T1000 (cell line): ENCODE measurements at regions not wholly inside any gene's neighbourhood (a gene's known extent, or its start where the extent isn't known, plus 50 kb on each side); places are given as distances from the start of the nearest gene placed in this dataset.
"Not testable (repeated sequence)": the region's sequence is repeated elsewhere in the genome, so short reads cannot be mapped to it uniquely, and the experiment has no call there.

Source experiments
- DNase-seq: peaks from one replicate; lab custom pipeline; 2025; ENCODE audit warnings: mixed read lengths; lab: John Stamatoyannopoulos, UW

GRCh38 chr10:65622608-65623007 lies 1303.2 kb upstream of the LRRTM3 start:
- DNase-seq, result no peak

- DNase-seq, result no peak
Observed at GRCh38 chr10:65628493-65629139, 1297.2 kb upstream of the LRRTM3 start.

- no peak for DNase-seq
Observed at GRCh38 chr10:65660006-65660405, 1265.8 kb upstream of the LRRTM3 start.

DNA sequence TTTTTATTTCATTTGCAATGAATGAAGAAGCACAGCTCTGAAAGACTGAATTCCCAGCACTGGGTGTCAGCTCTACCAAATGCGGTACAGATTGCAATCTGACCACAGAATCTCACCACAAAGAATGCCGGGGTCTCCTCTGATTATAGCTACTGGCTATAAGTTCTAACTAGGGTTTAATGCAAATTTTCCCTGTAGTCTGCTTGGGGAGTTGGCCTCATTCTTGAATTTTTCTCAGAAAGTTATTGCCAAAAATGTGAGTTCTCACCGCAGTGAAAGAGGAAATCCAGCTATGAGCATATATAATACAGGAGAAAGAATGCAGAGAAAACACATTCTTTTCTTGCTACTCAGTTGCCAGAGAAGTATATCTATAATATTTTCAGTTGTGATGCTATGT lies 1255.7 kb upstream of the LRRTM3 start:
- no peak for DNase-seq

- DNase-seq, result not testable (repeated sequence)
Observed at GRCh38 chr10:65670596-65670995, 1255.2 kb upstream of the LRRTM3 start.

- DNase-seq, result no peak
Observed at GRCh38 chr10:65675236-65675635, 1250.6 kb upstream of the LRRTM3 start.

DNA sequence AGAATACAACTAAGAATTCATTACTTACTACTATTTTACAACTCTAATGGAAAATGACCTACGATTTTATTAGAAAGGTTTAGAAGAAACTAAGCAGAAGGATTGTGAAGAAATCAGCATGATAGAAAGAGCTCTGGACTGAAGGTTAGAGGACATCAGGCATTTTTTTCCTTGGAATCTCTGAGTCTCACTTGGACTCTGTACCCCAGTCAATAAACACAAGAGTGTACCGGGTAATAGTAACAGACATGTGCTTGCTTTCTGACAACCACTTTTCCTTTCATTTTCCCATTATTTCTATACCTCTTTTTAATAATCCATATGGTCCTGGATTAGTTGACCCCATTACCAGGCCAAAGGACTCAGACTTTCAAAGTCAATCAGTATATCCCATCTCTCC lies 1240.9 kb upstream of the LRRTM3 start:
- DNase-seq, result no peak

DNA sequence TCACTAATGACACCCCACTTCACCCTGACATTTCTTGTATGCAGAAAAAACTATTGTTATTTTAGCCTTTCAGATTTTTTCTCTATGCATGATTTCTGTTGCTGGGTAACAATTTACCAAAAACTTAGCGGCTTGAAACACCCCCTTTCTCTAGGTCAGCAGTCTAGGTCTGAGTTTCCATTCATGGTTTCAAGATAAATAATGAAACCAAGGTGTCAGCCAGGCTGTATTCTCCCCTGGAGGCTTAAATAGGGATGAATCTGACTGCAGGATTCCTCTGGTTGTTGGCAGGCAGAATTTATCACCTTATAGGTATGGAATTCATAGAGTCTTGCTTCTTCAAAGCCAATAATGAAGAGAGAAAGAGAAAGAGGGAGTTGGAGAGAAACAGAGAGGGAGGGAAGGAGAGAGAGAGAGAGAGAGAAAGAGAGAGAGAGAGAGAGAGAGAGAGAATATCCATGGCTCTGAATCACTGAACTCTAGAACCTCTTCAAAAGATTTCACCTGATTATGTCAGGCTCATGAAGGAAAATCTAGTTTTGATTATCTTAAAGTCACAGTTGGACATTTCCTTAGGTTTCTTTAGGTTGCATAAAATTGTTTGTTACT lies 1224.6 kb upstream of the LRRTM3 start:
- DNase-seq, result no peak

- no peak for DNase-seq
Observed at GRCh38 chr10:65708057-65708456, 1217.8 kb upstream of the LRRTM3 start.

DNA sequence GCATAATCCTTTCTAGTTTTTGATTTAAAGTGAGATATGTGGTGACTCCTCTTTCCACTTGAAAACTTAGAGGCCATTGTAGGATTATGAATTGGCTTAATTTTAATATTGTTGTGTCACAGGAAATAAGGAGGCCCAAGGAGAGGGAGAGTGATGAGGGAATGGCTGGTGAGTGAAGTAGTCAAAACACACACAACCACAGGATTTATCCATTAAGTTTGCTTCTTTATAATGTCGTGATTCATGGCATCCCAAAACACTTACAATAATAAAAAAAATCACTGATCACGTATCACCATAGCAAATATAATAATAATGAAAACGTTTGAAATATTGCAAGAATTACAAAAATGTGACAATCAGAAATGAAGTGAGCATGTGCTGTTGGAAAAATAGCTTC lies 1215.5 kb upstream of the LRRTM3 start:
- DNase-seq, result no peak

DNA sequence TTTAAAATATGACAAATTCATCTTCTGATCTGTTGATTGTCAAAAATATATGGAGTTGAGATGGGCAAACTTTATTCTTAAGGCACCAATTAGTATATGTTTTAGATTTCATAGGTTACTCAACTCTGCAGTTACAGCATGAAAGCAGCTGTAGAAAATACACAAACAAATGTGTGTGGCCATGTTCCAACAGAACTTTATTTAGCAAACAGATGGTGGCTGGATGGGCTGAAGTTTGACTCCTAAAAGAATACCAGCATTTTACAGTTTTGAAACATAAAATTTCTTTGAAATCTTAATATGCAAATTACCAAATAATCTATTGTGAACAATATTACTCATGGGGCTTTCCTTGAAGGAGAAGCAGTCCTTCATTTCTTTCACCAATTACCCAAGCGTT lies 1206.0 kb upstream of the LRRTM3 start:
- no peak for DNase-seq

- DNase-seq, result no peak
Observed at GRCh38 chr10:65720901-65721300, 1204.9 kb upstream of the LRRTM3 start.

GRCh38 chr10:65723525-65723924 lies 1202.3 kb upstream of the LRRTM3 start:
- DNase-seq, result no peak

GRCh38 chr10:65735382-65735781 lies 1190.5 kb upstream of the LRRTM3 start:
- DNase-seq, result no peak

- no peak for DNase-seq
Observed at GRCh38 chr10:65742906-65743305, 1182.9 kb upstream of the LRRTM3 start.

DNA sequence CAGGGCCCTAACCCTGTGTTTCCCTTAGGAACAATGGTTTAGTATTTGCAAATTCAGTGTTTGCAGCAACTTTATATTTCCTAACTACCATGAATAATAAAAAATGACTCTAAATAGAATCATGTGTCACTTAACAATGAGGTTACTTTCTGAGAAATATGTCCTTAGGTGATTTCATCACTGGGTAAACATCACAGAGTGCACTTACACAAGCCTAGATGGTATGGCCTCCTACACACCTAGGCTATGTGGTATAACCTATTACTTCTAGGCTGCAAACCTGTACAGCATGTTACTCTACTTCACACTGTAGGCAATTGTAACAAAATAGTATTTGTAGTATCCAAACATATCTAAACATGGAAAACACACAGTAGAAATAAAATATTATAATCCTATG lies 1174.6 kb upstream of the LRRTM3 start:
- DNase-seq, result no peak

- no peak for DNase-seq
Observed at GRCh38 chr10:65751896-65752295, 1173.9 kb upstream of the LRRTM3 start.

DNA sequence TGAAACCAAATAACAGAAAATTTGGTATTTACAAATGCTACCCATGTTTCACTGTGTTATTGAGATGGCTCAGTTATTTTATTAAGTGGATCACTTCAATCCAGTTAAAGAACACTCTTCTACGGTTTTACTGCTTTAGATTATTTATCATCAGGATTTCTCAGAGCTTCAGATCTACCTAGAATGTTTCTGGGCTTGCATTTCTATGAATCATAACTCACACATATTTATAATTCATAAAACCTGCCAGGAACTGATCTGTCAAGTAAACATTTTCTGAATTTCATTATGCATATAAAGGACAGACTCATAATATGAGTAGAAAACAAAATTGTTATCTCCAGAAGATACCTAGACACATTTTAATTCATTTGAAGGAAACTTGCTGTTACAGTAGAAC lies 1172.3 kb upstream of the LRRTM3 start:
- DNase-seq, result no peak

GRCh38 chr10:65754112-65754511 lies 1171.7 kb upstream of the LRRTM3 start:
- no peak for DNase-seq

DNA sequence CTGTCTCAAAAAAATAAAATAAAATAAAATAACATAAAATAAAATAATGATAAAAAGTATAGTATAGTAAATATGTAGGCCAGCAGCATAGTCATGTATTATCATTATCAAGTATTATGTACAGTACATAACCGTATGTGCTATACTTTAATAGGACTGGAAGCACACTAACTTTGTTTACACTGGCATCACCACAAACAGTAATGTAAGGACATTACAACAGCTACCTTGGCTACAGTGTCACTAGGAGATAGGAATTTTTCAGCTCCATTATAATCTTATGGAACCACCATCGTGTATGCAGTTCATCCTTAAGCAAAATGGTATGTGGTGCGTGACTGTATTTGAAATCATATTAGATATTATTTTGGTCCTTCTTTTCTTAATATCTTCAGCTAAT lies 1163.5 kb upstream of the LRRTM3 start:
- DNase-seq, result no peak

- DNase-seq, result no peak
Observed at GRCh38 chr10:65765006-65765541, 1160.8 kb upstream of the LRRTM3 start.

DNA sequence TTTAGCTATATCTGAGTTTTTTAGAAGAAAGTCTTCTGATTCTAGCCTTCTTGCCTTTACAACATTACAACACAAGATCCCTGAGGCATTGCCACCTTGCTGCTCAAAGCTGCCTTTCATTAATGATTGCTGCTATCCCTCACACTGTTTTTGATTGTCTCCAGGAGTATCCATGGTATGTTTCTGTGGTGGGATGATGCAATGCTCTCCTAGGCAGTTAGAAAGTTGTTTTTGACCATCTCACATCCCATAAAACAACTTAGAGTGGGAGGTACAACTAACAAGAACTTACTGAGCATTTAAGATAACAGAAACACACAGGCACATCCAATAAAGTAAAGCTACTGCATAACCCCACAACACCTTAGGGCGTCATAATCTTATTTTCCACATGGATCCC lies 1156.0 kb upstream of the LRRTM3 start:
- DNase-seq, result no peak

DNA sequence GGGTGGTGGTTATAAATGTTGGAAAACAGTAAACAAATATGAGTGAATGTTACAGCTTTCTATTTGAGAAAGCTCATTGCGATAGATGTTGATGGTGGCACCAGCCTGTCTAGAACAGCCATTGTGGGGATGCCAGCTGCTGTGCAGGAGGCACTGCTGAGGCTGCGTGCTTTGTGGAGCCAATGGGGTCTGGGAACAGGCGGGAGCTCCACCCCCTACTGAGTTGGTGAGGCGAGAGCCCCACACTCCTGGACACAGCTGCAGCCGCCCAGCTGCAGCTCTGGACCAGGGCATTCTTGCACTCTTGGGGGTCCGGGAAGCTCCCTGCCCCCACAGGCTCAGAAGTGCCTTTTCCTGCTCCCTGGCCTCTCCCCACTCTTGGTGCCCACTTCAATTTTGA lies 1147.1 kb upstream of the LRRTM3 start:
- DNase-seq, result no peak

GRCh38 chr10:65779985-65780384 lies 1145.9 kb upstream of the LRRTM3 start:
- DNase-seq, result no peak
